Dermis blood vessel endothelial cell (primary cell): ENCODE measurements at regions not wholly inside any gene's neighbourhood (a gene's known extent, or its start where the extent isn't known, plus 50 kb on each side); places are given as distances from the start of the nearest gene placed in this dataset.

Source experiments
- DNase-seq: peaks from one replicate; pipeline ENCODE4 v3.0.0; 2010

DNA sequence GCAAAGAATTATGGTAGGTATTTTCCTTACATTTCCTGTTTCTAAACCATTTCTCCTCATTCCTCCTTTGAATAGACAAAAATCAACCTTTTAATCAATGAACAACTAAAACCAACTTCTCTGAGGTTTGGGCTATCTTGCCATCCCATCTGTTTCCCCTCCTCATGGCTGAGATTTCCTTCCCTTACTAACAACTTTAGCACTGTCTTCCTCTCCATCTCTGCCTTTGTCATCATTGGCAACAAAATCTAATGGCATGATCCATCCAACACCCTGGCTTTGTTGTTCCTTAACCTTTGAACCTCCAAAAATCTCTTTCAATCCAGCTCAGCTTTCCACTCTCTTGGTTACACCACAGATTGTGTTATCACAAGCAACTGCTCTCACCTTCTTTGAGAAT, 95.3 kb upstream of the FAM136A start:
- peak; percentile 11 for DNase-seq

DNA sequence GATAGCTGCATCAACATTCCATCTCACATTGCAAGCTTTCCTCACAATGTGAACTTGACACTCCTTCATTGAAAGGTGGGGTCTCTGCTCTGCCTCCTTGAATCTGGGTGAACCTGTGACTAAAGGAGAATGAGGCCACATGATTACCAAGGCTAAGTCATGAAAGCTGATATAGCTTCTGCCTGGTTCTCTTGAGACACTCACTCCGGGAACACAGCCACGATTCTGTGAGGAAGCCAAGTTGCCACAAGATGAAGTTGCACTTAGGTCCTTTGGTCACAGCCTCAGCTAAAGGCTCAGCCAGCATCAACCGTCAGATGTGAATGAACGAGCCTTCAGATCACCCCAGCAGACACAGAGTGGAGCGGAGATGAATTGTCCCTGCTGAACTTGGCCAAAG, 94.7 kb upstream of the FAM136A start:
- no peak for DNase-seq

DNA sequence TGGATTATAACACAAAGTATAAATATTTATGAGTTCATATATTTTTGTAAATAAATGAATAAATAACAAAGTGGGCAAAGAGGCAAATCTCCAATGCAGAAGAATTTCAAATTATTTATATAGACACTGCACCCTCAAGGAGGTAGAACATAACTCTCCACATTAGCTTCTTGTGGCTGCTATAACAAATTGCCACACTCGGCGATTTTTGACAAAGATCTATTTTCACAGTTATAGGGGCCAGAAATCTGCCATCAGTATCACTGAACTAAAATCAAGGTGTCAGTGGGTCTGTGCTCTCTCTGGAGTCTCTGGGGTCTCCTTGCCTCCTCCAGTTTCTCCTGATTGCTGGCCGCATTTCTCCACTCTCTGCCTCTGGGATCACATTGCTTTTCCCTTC, 92.0 kb upstream of the FAM136A start:
- no peak for DNase-seq

- DNase-seq: no peak
Measured at GRCh38 chr2:70391988-70392387, 90.1 kb upstream of the FAM136A start.

GRCh38 chr2:70391259-70391658, 89.4 kb upstream of the FAM136A start:
- no peak for DNase-seq

DNA sequence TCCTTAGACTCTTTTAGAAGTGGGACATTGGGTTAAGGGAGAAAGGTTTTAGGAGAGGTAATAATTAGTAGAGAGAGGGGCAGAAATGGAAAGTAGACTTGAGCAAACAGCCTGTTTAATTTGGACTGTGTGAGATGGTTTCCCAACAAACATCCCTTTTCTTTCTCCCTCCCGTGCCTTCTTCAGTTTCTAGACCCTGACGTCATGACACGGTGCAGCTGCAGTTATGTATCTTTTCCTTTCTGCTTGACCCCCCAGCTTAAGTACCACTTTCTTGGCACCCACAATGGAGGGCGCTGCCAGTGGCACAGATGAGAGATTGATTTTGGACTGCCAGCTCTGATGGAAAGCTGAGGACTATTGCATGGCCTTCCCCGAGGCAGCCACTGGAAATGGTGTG, 86.9 kb upstream of the FAM136A start:
- no peak for DNase-seq

DNA sequence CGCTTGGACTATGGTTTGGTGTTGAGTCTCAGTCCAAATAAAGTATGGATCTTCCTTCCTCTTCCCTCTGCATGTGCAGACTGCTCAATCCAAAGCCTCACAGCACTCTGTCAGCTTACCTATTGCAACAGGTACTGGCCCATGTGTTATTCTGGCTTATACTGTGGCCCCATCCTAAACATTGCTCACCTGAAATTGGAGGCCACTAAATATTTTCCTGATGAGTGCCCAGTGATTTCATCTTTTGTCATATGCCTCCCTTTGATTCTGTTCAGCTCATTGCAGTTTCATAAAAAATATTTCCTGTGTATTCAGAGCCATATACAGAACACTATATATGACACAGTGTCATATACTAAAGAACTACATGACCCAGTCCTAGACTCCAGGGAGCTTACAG, 86.3 kb upstream of the FAM136A start:
- no peak for DNase-seq

DNA sequence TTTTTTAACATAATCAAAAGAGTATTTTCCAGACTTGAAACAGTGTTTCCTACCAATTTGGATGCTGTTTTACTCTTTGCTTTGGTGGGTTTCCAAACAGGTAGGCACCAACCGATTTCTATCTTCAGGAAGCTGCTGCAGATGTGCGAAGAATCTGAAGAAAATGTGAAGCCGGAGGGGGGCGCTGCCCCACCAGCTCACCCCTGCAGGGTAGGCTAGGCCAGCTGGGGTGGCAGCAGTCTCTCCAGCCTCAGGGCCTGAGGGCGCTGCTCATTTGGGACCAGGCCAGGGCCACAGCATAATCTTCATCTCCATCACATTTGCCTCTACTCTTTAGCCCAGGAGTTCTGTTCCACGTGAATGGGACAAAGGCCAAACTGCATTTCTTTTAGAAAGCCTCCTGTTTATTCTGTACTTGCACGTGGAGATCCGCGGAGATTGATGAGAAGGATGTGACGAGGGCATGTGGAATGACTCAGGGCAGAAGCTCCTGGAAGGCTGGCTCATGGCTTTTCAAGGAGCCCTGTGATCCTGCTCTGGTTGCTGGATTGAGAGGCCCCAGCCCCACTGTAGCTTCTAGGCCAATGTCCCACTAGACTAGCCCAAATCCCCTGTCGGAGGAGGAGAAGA, 84.2 kb upstream of the FAM136A start:
- DNase-seq: no peak

GRCh38 chr2:70385204-70385603, 83.3 kb upstream of the FAM136A start:
- no peak for DNase-seq

- no peak for DNase-seq
Measured at GRCh38 chr2:70381821-70382220, 80.0 kb upstream of the FAM136A start.

- no peak for DNase-seq
Measured at GRCh38 chr2:70381235-70381634, 79.4 kb upstream of the FAM136A start.

DNA sequence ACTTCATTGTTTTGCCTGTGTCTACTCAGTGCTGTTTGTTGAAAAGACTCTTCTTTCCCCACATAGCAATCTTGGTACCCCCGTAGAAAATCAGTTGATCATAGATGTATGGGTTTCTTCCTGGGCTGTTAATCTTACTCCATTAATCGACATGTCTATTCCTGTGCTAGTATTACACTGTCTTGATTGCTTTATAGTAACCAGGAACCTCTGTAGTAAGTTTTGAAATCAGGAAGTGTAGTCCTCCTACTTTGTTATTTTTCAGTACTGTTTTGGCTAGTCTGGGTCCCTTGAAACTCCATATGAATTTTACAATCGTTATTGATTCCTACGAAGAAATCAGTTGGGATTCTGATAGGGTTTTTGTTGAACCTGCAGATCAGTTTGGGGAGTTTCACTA, 78.8 kb upstream of the FAM136A start:
- no peak for DNase-seq

DNA sequence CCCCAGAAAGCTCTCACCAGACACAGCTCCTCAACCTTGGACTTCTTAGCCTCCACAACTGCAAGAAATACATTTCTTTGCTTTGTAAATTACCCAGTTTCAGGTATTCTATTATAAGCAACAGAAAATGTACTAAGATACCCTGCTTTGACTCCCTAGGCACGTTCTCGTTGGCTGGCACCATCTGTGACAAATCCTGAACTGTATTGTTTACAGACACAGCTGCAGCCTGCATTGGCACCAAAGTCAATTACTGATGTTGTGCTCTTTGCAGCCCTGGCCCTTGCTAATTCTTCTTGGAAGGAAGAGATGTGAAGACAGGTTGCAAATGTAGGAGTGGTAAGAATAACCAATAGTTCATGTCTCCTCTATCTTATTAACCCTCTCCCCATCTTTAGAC, 72.7 kb upstream of the FAM136A start:
- no peak for DNase-seq

DNA sequence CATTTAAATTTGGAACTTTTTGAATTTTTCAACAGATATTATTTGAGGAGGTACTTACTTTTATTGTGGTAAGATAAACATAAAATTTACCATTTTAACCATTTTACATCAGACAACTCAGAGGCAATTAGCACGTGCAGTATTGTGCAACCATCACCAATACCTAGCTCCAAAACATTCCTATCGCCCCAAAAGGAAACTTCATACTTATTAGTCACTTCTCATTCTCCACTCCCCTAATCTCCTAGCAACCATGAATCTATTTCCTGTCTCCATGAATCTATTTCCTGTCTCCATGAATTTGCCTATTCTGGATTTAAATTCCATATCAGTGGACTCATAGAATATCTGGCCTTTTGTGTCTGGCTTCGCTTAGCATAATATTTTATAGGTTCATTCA, 69.9 kb upstream of the FAM136A start:
- DNase-seq: peak; percentile 88

GRCh38 chr2:70369082-70369481, 67.2 kb upstream of the FAM136A start:
- no peak for DNase-seq

DNA sequence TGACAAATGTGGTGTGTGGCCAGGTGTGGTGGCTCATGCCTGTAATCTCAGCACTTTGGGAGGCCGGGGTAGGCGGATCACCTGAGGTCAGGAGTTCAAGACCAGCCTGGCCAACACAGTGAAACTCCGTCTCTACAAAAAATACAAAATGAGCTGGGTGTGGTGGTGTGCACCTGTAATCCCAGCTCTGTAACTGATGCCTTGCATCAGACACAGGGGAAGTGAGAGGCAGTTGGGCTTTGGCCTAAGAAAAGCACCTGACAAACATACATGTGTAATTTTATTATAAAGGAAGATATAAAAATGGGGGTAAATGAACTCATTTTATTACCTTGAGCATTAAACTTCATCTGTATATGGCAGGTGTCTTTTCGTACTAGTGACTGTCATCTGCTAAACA, 66.7 kb upstream of the FAM136A start:
- DNase-seq: no peak

GRCh38 chr2:70367722-70368323, 66.0 kb upstream of the FAM136A start:
- DNase-seq: peak; percentile 38

GRCh38 chr2:70362661-70363060, 60.8 kb upstream of the FAM136A start:
- DNase-seq: no peak

- DNase-seq: peak; percentile 29
Measured at GRCh38 chr2:70360661-70361270, 58.9 kb upstream of the FAM136A start.

DNA sequence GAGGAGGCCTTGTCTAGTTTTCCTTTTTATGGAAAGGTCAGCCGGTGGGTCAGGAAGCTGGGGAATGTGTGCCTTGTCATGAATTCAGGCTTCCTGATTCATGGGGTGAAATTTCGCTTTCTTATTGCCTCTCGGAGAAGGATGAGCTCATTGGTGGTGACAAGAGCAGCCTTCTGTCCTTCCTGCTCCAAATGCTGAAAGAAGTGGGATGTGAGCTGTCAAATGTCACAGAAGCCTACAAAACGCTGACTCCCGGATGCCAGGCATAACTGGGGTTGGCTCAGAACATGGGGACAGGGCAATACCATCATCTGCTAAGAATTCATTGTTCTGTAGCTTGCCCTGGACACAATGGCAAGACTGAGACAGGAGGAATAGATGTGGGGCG, 55.8 kb upstream of the FAM136A start:
- DNase-seq: peak; percentile 58

DNA sequence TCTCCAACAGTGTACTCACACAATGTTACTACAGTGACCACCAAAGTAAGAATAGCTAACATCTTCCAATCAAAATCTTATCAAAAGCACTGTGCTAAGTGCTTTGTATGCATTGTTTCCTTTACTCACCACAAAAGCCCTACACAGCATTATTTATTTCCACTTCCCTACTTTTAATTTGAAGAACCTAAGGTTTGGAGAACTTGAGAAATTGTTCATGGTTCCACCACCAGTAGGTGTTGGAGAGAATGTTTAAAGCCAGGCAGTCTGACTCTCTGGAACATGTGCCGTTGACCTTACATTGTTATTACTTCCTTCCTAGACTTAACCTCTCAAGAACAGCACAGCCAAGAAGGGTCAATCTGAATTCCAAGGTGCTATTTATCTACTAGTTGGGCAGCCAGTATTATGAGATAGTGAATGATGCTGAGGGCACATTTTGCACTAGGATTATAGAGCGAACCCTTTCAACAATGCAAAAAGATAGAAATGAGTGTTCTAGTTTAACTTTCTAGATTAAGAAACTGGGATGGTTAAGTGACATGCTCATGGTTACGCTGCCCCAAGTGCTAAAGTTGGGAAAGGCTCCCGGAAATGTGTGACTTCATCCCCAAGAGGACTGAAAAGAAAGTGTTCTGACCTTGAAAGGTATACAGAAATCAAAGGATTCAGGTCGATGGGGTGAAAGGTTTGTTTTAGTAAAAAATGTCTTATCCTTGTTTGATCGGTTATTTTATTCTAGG, 55.2 kb upstream of the FAM136A start:
- DNase-seq: peak; percentile 85

DNA sequence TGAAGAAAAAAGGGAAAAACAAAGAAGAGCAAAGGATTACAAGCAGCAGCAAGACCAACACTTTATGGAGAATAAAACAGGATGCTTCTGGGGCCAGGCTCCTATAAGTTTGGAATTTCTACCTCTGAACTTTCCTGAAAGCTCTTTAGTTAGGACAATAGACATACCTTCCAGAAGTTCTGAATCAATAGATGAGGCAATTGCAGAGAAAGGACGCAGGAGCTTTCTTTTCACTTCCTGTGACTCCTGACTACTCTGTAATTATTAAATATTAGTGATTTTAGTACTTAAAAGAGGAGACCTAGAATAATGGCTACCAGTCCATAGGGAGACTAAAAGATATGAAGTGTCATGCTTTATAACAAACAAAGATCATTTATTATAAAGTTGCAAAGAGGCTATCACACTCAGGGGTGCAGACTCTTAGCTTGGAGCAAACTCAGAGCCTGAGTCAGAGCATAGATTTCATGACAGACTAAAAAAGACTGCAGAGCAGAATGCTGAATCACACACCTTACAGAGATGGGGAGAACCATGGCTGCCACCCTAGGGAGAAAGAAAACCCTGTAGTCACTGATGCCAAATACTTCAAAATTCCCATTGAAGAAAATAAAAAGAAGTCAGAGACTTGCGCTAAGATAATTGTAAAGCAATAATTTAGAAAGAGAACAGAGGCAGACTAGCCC, 52.5 kb upstream of the FAM136A start:
- peak; percentile 36 for DNase-seq
